ENCODE measurements at regions not wholly inside any gene's neighbourhood (a gene's known extent, or its start where the extent isn't known, plus 50 kb on each side); places are given as distances from the start of the nearest gene placed in this dataset.

DNA sequence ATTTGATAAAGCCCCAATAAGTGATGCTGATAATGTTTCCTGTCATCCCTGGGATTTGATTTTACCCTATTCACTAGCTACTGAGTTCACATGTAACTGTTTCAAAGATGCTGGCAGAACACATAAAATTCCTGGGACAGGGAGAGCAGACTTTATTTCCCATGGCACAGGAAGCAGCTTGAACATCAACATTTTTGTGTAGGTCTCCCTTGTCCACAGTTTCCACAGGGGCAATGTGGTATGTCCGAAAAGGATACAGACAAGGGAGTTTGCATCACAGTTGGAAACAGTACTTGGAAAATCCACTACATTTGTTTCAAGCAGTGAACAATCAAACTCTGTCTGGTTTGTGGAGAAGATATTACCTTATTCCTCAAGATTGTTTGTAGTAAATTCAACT is 129.2 kb upstream of the KLHL4 start:
- no peaks in the 10 kb centered on the region for H3K4me1 ChIP-seq
- TF ChIP-seq, protein P1, sequence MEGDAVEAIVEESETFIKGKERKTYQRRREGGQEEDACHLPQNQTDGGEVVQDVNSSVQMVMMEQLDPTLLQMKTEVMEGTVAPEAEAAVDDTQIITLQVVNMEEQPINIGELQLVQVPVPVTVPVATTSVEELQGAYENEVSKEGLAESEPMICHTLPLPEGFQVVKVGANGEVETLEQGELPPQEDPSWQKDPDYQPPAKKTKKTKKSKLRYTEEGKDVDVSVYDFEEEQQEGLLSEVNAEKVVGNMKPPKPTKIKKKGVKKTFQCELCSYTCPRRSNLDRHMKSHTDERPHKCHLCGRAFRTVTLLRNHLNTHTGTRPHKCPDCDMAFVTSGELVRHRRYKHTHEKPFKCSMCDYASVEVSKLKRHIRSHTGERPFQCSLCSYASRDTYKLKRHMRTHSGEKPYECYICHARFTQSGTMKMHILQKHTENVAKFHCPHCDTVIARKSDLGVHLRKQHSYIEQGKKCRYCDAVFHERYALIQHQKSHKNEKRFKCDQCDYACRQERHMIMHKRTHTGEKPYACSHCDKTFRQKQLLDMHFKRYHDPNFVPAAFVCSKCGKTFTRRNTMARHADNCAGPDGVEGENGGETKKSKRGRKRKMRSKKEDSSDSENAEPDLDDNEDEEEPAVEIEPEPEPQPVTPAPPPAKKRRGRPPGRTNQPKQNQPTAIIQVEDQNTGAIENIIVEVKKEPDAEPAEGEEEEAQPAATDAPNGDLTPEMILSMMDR (IDR thresholded peaks at IDR 0.05) = no peak
- H3K27me3 ChIP-seq = no peaks in the 10 kb centered on the region
- intact Hi-C loops (cut with DNase I; ENCODE audit: low total_unique reads) = no loop called here
- DNase-seq = no peak
- H3K9me3 ChIP-seq = no peaks in the 10 kb centered on the region
- no peak overlapping the region for H3K4me3 ChIP-seq
- no peaks in the 10 kb centered on the region for H3K36me3 ChIP-seq
- no peak overlapping the region for H3K27ac ChIP-seq

DNA sequence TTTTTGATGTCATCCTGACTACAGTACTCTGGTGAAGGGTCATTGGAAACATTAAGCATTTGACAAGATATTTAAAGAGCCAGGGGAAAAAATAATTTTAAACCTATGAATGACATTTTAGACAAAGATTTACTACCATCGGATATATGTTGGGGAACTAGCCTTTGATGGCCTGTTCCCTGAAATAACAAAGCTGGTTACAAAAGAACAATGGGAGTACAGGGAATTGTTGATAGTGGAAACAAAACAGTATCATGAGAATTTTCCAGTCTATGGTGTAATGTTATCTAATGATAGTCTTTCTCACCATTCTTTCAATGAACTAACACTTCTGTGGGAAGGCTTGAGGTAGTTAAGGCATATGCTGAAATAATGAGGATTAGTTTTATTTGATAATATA is 125.9 kb upstream of the KLHL4 start:
- no peaks in the 10 kb centered on the region for H3K9me3 ChIP-seq
- intact Hi-C loops (cut with DNase I; ENCODE audit: low total_unique reads) = no loop called here
- TF ChIP-seq, protein P1 (IDR thresholded peaks at IDR 0.05) = no peak

DNA sequence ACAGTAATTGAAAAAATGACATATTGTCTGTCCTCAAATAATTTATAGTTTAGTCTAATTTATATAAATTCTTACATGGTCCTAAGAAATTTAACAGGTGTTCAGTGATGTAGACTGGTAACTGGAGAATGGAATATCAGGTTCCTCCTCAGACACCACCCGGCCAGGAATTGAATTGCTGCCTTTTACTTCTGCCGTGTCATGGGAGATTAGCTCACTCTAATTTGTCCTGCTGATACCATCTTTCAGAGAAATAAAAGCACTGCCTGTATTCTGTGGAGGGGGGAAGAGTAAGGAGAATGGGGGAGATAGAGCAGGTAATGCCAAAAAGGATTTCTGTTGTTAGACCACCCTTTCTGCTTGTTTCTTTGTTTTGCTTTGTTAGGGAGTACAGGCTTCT is 125.2 kb upstream of the KLHL4 start:
- intact Hi-C loops (cut with DNase I; ENCODE audit: low total_unique reads) = no loop called here
- no peaks in the 10 kb centered on the region for H3K9me3 ChIP-seq
- TF ChIP-seq, protein P1 (IDR thresholded peaks at IDR 0.05) = no peak
- no peaks in the 10 kb centered on the region for H3K4me1 ChIP-seq
- no peaks in the 10 kb centered on the region for H3K27me3 ChIP-seq
- no peak overlapping the region for H3K27ac ChIP-seq
- no peak overlapping the region for H3K4me3 ChIP-seq
- H3K36me3 ChIP-seq = no peaks in the 10 kb centered on the region
- no peak for DNase-seq

More for the DNA sequence above, 125.9 kb upstream of the KLHL4 start:
- no peaks in the 10 kb centered on the region for H3K4me1 ChIP-seq
- no peaks in the 10 kb centered on the region for H3K27me3 ChIP-seq
- H3K4me3 ChIP-seq = no peak overlapping the region
- H3K36me3 ChIP-seq = no peaks in the 10 kb centered on the region
- no peak overlapping the region for H3K27ac ChIP-seq
- no peak for DNase-seq

DNA sequence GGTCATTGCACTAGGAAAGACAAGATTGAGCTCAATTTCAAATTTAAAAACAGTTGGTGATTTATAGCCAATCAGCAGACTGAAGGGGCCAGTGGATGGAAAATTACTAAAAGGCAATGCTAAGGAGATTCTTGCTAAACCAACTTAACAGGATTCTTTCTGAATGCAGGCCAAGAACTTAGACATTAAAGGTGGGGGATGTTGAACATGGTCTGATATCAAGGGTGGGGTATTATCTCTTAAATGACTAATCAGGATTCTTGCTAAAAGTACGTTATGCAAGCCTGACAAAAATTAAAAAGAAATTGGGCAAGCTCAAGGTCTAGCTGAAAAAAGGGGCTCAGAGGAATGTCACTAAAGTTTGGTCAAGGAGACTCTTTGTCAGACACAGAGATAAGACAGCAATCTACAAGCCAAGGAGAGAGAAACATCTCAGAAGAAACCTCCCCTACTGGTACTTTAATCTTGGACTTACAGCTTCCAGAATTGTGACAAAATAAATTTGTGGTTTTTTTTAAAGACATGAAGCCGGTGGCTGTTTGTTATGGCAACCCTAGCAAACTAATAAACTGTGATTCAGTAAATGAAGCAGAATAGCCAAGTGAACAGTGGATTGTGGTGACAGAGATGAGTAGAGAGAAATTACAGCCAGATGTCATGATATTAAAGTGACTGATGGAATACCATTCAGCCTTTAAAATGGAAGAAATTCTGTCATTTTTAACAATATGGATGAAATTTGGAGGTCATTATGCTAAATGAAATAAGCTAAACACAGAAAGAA is 120.3 kb upstream of the KLHL4 start:
- H3K27ac ChIP-seq = no peak overlapping the region
- no peak overlapping the region for H3K4me3 ChIP-seq
- H3K36me3 ChIP-seq = no peaks in the 10 kb centered on the region
- TF ChIP-seq, protein P1 (IDR thresholded peaks at IDR 0.05) = no peak
- intact Hi-C loops (cut with DNase I; ENCODE audit: low total_unique reads) = no loop called here
- peaks cover 0 to 6% (median 0%) of the 10 kb centered on the region in 3 donors for H3K9me3 ChIP-seq
- H3K4me1 ChIP-seq = no peaks in the 10 kb centered on the region
- no peak for DNase-seq
- H3K27me3 ChIP-seq = no peaks in the 10 kb centered on the region

DNA sequence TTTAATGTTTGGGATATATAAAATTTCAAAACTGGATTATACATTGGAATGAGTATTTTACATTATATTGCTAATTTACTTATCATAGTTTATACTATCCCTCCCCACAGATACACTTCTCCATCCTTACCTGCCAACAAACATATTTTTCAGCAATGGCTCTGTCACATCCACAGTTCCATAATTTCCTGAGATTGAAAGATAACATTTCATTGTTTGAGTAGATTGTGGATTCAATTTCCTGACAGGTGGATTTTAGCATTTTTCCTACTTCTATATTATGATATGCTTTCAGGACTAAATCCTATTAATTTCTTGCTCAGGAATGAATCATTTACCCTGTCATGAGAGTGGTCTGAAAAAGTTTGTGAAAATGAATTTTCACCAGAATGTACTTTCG is 115.3 kb upstream of the KLHL4 start:
- Histone ChIP-seq H3K4me1 (no peaks in the 10 kb centered on the region), H3K4me3 (no peak overlapping the region), H3K27ac (no peak overlapping the region), H3K27me3 (no peaks in the 10 kb centered on the region), H3K9me3 (peaks cover 0 to 6% (median 0%) of the 10 kb centered on the region in 3 donors), H3K36me3 (no peaks in the 10 kb centered on the region)
- no peak for DNase-seq
- intact Hi-C loops (cut with DNase I; ENCODE audit: low total_unique reads) = no loop called here
- TF ChIP-seq, protein P1 (IDR thresholded peaks at IDR 0.05) = no peak
